ENCODE measurements at regions not wholly inside any gene's neighbourhood (a gene's known extent, or its start where the extent isn't known, plus 50 kb on each side); places are given as distances from the start of the nearest gene placed in this dataset.

DNA sequence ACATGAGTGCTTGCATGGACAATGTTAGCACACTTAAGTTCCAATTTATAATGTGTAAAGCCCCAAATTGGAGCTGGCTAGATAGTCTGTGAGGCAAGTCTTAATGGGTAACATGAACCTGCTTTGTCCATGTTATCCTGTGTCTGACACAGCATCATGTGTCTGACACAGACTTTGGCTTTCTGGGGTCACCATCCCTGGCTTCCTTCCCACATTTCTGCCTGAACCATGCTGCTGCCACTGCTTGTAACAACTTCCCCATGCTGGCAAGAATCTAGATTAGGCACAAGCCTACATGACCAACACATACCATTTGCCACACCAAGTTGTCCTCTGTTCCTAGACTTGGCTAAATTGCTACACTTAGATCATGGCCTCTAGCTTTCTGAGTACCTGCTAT is 49.8 kb upstream of the ZBTB7C start:
- intact Hi-C loops (cut with DNase I), result no loop called here
- no peak for DNase-seq
- H3K27me3 ChIP-seq, result peaks cover 0 to 5% (median 0%) of the 10 kb centered on the region in 7 donors
- H3K27ac ChIP-seq, result peak overlapping the region in 1 of 10 donors; percentile 29
- ATAC-seq, result no peak
- TF ChIP-seq, protein P1, sequence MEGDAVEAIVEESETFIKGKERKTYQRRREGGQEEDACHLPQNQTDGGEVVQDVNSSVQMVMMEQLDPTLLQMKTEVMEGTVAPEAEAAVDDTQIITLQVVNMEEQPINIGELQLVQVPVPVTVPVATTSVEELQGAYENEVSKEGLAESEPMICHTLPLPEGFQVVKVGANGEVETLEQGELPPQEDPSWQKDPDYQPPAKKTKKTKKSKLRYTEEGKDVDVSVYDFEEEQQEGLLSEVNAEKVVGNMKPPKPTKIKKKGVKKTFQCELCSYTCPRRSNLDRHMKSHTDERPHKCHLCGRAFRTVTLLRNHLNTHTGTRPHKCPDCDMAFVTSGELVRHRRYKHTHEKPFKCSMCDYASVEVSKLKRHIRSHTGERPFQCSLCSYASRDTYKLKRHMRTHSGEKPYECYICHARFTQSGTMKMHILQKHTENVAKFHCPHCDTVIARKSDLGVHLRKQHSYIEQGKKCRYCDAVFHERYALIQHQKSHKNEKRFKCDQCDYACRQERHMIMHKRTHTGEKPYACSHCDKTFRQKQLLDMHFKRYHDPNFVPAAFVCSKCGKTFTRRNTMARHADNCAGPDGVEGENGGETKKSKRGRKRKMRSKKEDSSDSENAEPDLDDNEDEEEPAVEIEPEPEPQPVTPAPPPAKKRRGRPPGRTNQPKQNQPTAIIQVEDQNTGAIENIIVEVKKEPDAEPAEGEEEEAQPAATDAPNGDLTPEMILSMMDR (IDR thresholded peaks at IDR 0.05), result no peak
- H3K36me3 ChIP-seq, result no peaks in the 10 kb centered on the region
- H3K4me3 ChIP-seq, result no peak overlapping the region
- H3K4me1 ChIP-seq, result peaks cover 0 to 15% (median 6%) of the 10 kb centered on the region in 9 donors
- H3K9me3 ChIP-seq, result no peaks in the 10 kb centered on the region

Measured in heart right ventricle (tissue), 15 donors.